GM18508 (cell line): ENCODE measurements at regions not wholly inside any gene's neighbourhood (a gene's known extent, or its start where the extent isn't known, plus 50 kb on each side); places are given as distances from the start of the nearest gene placed in this dataset.

Experiments used
- ATAC-seq: cut with Tn5 transposase; IDR thresholded peaks from one replicate; pipeline ENCODE4 v1.9.1; 2021; ENCODE audit warnings: moderate number of reproducible peaks; ENCODE audit not compliant: insufficient read depth, unreplicated experiment

- ATAC-seq, result no peak
Measured at GRCh38 chr14:97318380-97318779, 521.2 kb downstream of the VRK1 start.

- no peak for ATAC-seq
Measured at GRCh38 chr14:97319691-97320090, 522.5 kb downstream of the VRK1 start.

- ATAC-seq, result no peak
Measured at GRCh38 chr14:97328743-97329142, 531.6 kb downstream of the VRK1 start.

- no peak for ATAC-seq
Measured at GRCh38 chr14:97329701-97330100, 532.5 kb downstream of the VRK1 start.

- ATAC-seq, result no peak
Measured at GRCh38 chr14:97331058-97331457, 533.9 kb downstream of the VRK1 start.

GRCh38 chr14:97331526-97331925 is 534.3 kb downstream of the VRK1 start:
- no peak for ATAC-seq

GRCh38 chr14:97336179-97336578 is 539.0 kb downstream of the VRK1 start:
- ATAC-seq, result no peak

GRCh38 chr14:97336816-97337215 is 539.6 kb downstream of the VRK1 start:
- ATAC-seq, result no peak

GRCh38 chr14:97337267-97337666 is 540.1 kb downstream of the VRK1 start:
- ATAC-seq, result no peak

- ATAC-seq, result no peak
Measured at GRCh38 chr14:97337670-97338069, 540.5 kb downstream of the VRK1 start.

- ATAC-seq, result no peak
Measured at GRCh38 chr14:97344666-97345065, 547.5 kb downstream of the VRK1 start.

- no peak for ATAC-seq
Measured at GRCh38 chr14:97346675-97347074, 549.5 kb downstream of the VRK1 start.

GRCh38 chr14:97349463-97349862 is 552.3 kb downstream of the VRK1 start:
- ATAC-seq, result no peak

GRCh38 chr14:97349946-97350345 is 552.8 kb downstream of the VRK1 start:
- no peak for ATAC-seq

- ATAC-seq, result no peak
Measured at GRCh38 chr14:97350415-97350814, 553.2 kb downstream of the VRK1 start.

- no peak for ATAC-seq
Measured at GRCh38 chr14:97350894-97351731, 553.9 kb downstream of the VRK1 start.

GRCh38 chr14:97353102-97353501 is 555.9 kb downstream of the VRK1 start:
- ATAC-seq, result no peak

GRCh38 chr14:97354119-97354722 is 557.0 kb downstream of the VRK1 start:
- no peak for ATAC-seq

- ATAC-seq, result no peak
Measured at GRCh38 chr14:97359341-97359740, 562.2 kb downstream of the VRK1 start.

GRCh38 chr14:97361181-97361580 is 564.0 kb downstream of the VRK1 start:
- no peak for ATAC-seq

- no peak for ATAC-seq
Measured at GRCh38 chr14:97361958-97362357, 564.8 kb downstream of the VRK1 start.

GRCh38 chr14:97366400-97366799 is 569.2 kb downstream of the VRK1 start:
- ATAC-seq, result no peak
